SK-N-SH treated with all-trans-retinoic acid at 6 μM for 48 hours (cell line): ENCODE measurements at regions not wholly inside any gene's neighbourhood (a gene's known extent, or its start where the extent isn't known, plus 50 kb on each side); places are given as distances from the start of the nearest gene placed in this dataset.
A peak's percentile ranks its signal among the peaks of the same experiment; 100 is the strongest.

Experiments
- ATAC-seq: fragments of 200-7000 bp; cut with Tn5 transposase; 3 replicates; pipeline ENCODE4 v1.9.1; 2020; ENCODE audit warnings: mild to moderate bottlenecking, moderate library complexity
- BACH2 ChIP-seq: fragments of 250-450 bp; sonication (Bioruptor Pico); IDR thresholded peaks from 2 replicates; pipeline ENCODE4 v1.9.0; 2021; ENCODE audit warnings: mild to moderate bottlenecking, borderline replicate concordance
- CSDC2 ChIP-seq: fragments of 250-450 bp; sonication (Bioruptor Pico); IDR thresholded peaks from 2 replicates; pipeline ENCODE4 v1.5.0; 2020; ENCODE audit warnings: mild to moderate bottlenecking, moderate library complexity
- CSRNP3 ChIP-seq: fragments of 250-450 bp; sonication (Bioruptor Pico); IDR thresholded peaks from 2 replicates; pipeline ENCODE4 v1.5.1; 2021; ENCODE audit warnings: mild to moderate bottlenecking, moderate library complexity
- GLIS3 ChIP-seq: fragments of 250-450 bp; sonication (Bioruptor Pico); IDR thresholded peaks from 2 replicates; pipeline ENCODE4 v1.5.0; 2020; ENCODE audit warnings: mild to moderate bottlenecking, moderate library complexity
- ISL1 ChIP-seq: fragments of 250-450 bp; sonication (Bioruptor Pico); IDR thresholded peaks from 2 replicates; pipeline ENCODE4 v2.1.2; 2022; ENCODE audit warnings: mild to moderate bottlenecking, moderate library complexity
- PPARA ChIP-seq: fragments of 250-450 bp; sonication (Bioruptor Pico); IDR thresholded peaks from 2 replicates; pipeline ENCODE4 v1.5.0; 2020; ENCODE audit warnings: mild to moderate bottlenecking, borderline replicate concordance
- RARB ChIP-seq: fragments of 250-450 bp; sonication (Bioruptor Pico); IDR thresholded peaks from 2 replicates; pipeline ENCODE4 v1.8.0; 2021; ENCODE audit warnings: mild to moderate bottlenecking, moderate library complexity
- TOX ChIP-seq: fragments of 250-450 bp; sonication (Bioruptor Pico); IDR thresholded peaks from 2 replicates; pipeline ENCODE4 v1.8.0; 2021; ENCODE audit warnings: mild to moderate bottlenecking, moderate library complexity, borderline replicate concordance
- ZC3H10 ChIP-seq: fragments of 250-450 bp; sonication (Bioruptor Pico); IDR thresholded peaks from 2 replicates; pipeline ENCODE4 v1.5.1; 2021; ENCODE audit warnings: mild to moderate bottlenecking, moderate library complexity
- ZFP3 ChIP-seq: fragments of 250-450 bp; sonication (Bioruptor Pico); IDR thresholded peaks from 2 replicates; pipeline ENCODE4 v1.5.0; 2020; ENCODE audit warnings: mild to moderate bottlenecking, moderate library complexity
- ZFP30 ChIP-seq: fragments of 450-650 bp; formaldehyde crosslinking; IDR thresholded peaks from 2 replicates; pipeline ENCODE4 v1.5.0; 2022; ENCODE audit warnings: mild to moderate bottlenecking, moderate library complexity
- ZNF565 ChIP-seq: fragments of 450-650 bp; formaldehyde crosslinking; conservative IDR thresholded peaks from 2 replicates; pipeline ENCODE4 v1.5.0; 2020; ENCODE audit warnings: low read depth, mild to moderate bottlenecking, moderate library complexity
- ZNF70 ChIP-seq: fragments of 450-650 bp; formaldehyde crosslinking; IDR thresholded peaks from 2 replicates; pipeline ENCODE4 v1.5.0; 2020; ENCODE audit warnings: mild to moderate bottlenecking, moderate library complexity
- ZNF8 ChIP-seq: fragments of 450-650 bp; formaldehyde crosslinking; IDR thresholded peaks from 2 replicates; pipeline ENCODE4 v1.5.0; 2020; ENCODE audit warnings: mild to moderate bottlenecking, moderate library complexity
- TF ChIP-seq, protein P1 (sequence below): fragments of 250-450 bp; sonication (Bioruptor Pico); IDR thresholded peaks from 2 replicates; pipeline ENCODE4 v1.8.0; 2021; ENCODE audit warnings: low read depth, mild to moderate bottlenecking, moderate library complexity, borderline replicate concordance
- TF ChIP-seq, protein P2 (sequence below): fragments of 250-450 bp; sonication (Bioruptor Pico); IDR thresholded peaks from 2 replicates; pipeline ENCODE4 v1.5.1; 2020; ENCODE audit warnings: low read depth, mild to moderate bottlenecking, moderate library complexity
- TF ChIP-seq, protein P3 (sequence below): fragments of 250-450 bp; sonication (Bioruptor Pico); IDR thresholded peaks from 2 replicates; pipeline ENCODE4 v1.5.0; 2020; ENCODE audit warnings: mild to moderate bottlenecking, moderate library complexity

- TF ChIP-seq, protein P1, sequence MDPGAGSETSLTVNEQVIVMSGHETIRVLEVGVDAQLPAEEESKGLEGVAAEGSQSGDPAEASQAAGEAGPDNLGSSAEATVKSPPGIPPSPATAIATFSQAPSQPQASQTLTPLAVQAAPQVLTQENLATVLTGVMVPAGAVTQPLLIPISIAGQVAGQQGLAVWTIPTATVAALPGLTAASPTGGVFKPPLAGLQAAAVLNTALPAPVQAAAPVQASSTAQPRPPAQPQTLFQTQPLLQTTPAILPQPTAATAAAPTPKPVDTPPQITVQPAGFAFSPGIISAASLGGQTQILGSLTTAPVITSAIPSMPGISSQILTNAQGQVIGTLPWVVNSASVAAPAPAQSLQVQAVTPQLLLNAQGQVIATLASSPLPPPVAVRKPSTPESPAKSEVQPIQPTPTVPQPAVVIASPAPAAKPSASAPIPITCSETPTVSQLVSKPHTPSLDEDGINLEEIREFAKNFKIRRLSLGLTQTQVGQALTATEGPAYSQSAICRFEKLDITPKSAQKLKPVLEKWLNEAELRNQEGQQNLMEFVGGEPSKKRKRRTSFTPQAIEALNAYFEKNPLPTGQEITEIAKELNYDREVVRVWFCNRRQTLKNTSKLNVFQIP (CRISPR knock-in tag), result no peak
- TF ChIP-seq TOX (CRISPR knock-in tag), result no peak
Measured at GRCh38 chr4:180098586-180098985, 2144.6 kb upstream of the TENM3 start (continued).

GRCh38 chr4:180099957-180100356, 2143.2 kb upstream of the TENM3 start:
- ATAC-seq, result no peak
- TF ChIP-seq ZFP3 (CRISPR knock-in tag), result no peak
- TF ChIP-seq RARB (CRISPR knock-in tag), result no peak
- TF ChIP-seq, protein P1 (CRISPR knock-in tag), result no peak

- ATAC-seq, result no peak
- no peak for TF ChIP-seq BACH2 (CRISPR knock-in tag)
Measured at GRCh38 chr4:180100433-180101344, 2142.5 kb upstream of the TENM3 start.

- TF ChIP-seq BACH2 (CRISPR knock-in tag), result no peak
- no peak for TF ChIP-seq CSRNP3 (CRISPR knock-in tag)
- TF ChIP-seq CSDC2 (CRISPR knock-in tag), result no peak
- TF ChIP-seq ZNF8 (CRISPR knock-in tag), result no peak
- TF ChIP-seq GLIS3 (CRISPR knock-in tag), result no peak
- no peak for TF ChIP-seq ZFP3 (CRISPR knock-in tag)
- TF ChIP-seq ISL1 (CRISPR knock-in tag), result no peak
- TF ChIP-seq PPARA (CRISPR knock-in tag), result no peak
- TF ChIP-seq, protein P2, sequence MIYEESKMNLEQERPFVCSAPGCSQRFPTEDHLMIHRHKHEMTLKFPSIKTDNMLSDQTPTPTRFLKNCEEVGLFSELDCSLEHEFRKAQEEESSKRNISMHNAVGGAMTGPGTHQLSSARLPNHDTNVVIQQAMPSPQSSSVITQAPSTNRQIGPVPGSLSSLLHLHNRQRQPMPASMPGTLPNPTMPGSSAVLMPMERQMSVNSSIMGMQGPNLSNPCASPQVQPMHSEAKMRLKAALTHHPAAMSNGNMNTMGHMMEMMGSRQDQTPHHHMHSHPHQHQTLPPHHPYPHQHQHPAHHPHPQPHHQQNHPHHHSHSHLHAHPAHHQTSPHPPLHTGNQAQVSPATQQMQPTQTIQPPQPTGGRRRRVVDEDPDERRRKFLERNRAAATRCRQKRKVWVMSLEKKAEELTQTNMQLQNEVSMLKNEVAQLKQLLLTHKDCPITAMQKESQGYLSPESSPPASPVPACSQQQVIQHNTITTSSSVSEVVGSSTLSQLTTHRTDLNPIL (CRISPR knock-in tag), result no peak
- TF ChIP-seq ZFP30 (CRISPR knock-in tag), result no peak
- no peak for TF ChIP-seq ZNF70
- TF ChIP-seq RARB (CRISPR knock-in tag), result no peak
- TF ChIP-seq, protein P3, sequence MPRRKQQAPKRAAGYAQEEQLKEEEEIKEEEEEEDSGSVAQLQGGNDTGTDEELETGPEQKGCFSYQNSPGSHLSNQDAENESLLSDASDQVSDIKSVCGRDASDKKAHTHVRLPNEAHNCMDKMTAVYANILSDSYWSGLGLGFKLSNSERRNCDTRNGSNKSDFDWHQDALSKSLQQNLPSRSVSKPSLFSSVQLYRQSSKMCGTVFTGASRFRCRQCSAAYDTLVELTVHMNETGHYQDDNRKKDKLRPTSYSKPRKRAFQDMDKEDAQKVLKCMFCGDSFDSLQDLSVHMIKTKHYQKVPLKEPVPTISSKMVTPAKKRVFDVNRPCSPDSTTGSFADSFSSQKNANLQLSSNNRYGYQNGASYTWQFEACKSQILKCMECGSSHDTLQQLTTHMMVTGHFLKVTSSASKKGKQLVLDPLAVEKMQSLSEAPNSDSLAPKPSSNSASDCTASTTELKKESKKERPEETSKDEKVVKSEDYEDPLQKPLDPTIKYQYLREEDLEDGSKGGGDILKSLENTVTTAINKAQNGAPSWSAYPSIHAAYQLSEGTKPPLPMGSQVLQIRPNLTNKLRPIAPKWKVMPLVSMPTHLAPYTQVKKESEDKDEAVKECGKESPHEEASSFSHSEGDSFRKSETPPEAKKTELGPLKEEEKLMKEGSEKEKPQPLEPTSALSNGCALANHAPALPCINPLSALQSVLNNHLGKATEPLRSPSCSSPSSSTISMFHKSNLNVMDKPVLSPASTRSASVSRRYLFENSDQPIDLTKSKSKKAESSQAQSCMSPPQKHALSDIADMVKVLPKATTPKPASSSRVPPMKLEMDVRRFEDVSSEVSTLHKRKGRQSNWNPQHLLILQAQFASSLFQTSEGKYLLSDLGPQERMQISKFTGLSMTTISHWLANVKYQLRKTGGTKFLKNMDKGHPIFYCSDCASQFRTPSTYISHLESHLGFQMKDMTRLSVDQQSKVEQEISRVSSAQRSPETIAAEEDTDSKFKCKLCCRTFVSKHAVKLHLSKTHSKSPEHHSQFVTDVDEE (CRISPR knock-in tag), result no peak
- TF ChIP-seq TOX (CRISPR knock-in tag), result no peak
- no peak for TF ChIP-seq ZNF565
- TF ChIP-seq ZC3H10 (CRISPR knock-in tag), result no peak
- ATAC-seq, result peak; percentile 33; the same call in 1 of the 3 replicates
Measured at GRCh38 chr4:180101348-180102083, 2141.7 kb upstream of the TENM3 start.
